ENCODE measurements at regions not wholly inside any gene's neighbourhood (a gene's known extent, or its start where the extent isn't known, plus 50 kb on each side); places are given as distances from the start of the nearest gene placed in this dataset.
"Not testable (repeated sequence)": the region's sequence is repeated elsewhere in the genome, so short reads cannot be mapped to it uniquely, and the experiment has no call there.

DNA sequence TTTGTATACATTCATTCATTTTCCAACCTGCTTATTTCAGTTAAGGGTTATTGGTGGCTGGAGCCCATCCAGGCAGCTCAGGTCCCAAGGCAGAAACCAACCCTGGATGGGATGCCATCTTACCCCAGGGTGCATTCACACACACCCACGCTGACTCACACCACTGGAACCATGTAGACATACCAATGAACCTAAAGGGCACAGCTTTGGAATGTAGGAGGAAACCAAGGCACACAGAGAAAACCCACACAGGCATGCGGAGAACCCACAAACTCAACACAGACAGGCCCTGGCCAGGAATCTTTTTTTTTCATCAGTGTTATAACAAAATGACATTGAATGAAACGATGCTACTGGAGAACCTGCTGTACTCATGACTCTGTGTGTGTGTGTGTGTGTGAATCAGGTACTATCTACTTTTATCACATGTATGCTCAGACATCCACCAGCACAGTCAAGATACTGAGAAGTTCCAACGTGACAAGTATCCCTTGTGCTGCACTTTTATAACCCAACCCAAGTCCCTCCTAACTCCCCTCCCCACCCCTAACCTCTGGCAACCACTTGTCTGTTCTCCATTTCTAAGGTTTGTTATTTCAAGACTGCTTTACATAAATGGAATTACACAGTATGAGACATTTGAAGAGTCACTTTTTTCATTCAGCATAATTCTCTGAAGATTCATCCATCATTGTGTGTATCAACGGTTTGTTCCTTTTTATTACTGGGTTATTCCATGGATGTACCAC is 286.8 kb upstream of the PLD5 start:
- no peak for DNase-seq

DNA sequence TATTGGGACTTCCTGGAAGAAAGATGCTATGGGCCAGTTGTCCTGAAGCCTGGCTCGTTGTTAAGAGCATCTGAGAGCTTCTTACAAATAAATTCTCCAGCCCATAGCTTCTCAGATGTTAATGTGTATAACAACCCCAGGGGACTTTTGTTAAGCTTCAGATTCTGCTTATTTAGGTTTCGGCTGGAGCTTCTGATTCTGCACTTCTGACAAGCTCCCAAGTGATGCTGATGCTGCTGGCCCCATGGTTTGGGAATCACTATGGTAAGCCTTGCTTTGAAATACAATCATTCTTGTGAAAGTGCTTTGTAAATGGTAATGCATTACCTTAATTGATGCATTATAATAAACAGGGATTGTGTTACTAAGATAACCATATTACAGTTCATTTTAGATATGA is 281.8 kb upstream of the PLD5 start:
- no peak for DNase-seq

- not testable (repeated sequence) for DNase-seq
These were observed 280.9 kb upstream of the PLD5 start for GRCh38 chr1:242805360-242805759.

DNA sequence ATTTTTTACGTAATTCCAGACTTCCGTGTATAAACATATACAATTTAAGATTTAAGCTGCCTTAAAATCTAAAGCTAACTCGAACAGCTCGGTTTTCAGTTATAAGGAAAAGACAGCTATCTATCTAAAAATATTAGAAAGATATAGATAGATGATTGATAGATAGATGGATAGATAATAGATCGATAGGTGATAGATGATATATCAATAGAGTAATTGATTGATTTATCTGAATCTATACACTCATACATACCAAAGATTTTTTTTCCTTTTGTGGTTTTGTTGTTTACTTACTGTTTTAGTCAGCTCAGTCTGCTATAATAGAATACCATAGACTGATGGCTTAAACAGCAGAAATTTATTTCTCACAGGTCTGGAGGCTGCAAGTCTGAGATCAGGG is 278.5 kb upstream of the PLD5 start:
- no peak for DNase-seq

- DNase-seq: no peak
These were observed 276.0 kb upstream of the PLD5 start for GRCh38 chr1:242800521-242800920.

- no peak for DNase-seq
These were observed 273.4 kb upstream of the PLD5 start for GRCh38 chr1:242797856-242798255.

DNA sequence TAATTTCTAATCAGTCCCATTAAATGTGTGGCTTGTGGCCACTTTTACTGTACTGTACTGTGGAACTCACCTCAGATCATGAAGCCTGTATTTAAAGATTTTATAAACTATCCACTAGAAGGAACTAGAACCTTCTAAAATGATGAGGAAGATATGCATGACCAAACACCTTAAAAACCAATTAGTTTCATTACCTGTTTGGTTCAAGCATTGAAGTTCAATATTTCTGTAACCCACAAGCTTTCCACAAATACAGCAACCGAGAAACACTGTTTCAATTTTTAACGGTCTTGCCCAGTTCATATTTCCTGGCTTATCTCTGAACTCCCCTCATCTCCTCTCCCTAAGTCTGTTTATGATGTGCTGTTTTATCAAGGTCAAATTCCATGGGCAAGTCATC is 264.3 kb upstream of the PLD5 start:
- DNase-seq: no peak

GRCh38 chr1:242787968-242788367 is 263.5 kb upstream of the PLD5 start:
- DNase-seq: no peak

DNA sequence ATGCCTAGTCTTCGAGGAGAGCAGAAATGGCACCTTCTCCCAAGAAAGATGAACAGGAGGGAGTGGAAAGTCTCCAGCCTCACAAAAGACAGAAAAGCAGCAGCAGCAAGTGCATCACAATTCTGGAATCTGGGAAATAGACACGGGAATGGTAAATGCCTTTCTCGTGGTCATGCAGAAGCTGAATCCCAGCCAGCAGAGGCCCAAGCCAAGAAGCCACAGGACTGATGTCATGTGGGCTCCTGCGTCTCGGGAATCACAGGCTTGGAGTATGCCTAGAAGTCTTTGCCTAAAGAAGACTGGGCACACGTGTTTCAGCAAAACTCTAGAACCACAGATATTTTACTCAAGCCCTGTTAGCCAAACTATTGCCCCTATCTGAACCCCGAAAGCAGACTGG is 260.3 kb upstream of the PLD5 start:
- DNase-seq: no peak

GRCh38 chr1:242784084-242784483 is 259.6 kb upstream of the PLD5 start:
- DNase-seq: no peak

GRCh38 chr1:242774256-242774655 is 249.8 kb upstream of the PLD5 start:
- DNase-seq: no peak

GRCh38 chr1:242770366-242770765 is 245.9 kb upstream of the PLD5 start:
- DNase-seq: no peak

DNA sequence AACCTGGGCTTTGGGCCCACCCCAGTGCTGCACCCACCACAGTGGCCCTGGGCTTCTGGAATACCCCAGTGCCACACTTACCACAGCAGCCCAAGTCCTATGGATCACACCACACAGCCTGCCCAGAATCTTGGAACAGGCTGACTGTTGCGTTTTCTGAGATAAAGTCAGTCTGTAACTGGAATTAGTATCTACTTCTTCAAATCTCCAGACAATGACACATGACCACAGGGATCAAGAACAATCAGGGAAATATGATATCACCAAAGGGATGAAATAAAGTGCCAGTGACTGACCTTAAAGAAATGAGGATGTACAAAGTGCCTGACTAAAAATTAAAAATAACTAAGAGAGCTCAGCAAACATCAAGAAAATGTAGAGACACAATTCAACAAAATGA is 239.7 kb upstream of the PLD5 start:
- DNase-seq: no peak

GRCh38 chr1:242761556-242761955 is 237.1 kb upstream of the PLD5 start:
- no peak for DNase-seq

DNA sequence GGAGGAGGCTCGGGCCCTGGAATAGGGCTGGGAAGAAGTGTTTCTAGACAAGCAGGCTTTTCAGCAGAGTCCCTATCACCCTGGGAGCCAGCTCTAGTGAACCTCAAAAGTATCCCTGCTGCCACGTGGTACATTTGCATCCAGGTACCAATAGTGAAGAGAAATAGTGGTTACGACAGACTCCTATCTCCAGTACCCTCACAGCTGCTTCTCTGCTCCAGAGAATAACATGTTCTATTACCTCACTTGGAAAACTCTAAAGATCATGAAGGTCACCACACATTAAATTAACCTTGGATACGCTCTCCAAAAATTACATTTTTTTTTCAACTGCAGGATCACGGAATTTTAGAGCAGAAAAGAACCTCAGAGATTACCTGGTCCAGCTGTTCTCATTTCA is 230.4 kb upstream of the PLD5 start:
- DNase-seq: no peak

GRCh38 chr1:242754125-242754524 is 229.6 kb upstream of the PLD5 start:
- no peak for DNase-seq

DNA sequence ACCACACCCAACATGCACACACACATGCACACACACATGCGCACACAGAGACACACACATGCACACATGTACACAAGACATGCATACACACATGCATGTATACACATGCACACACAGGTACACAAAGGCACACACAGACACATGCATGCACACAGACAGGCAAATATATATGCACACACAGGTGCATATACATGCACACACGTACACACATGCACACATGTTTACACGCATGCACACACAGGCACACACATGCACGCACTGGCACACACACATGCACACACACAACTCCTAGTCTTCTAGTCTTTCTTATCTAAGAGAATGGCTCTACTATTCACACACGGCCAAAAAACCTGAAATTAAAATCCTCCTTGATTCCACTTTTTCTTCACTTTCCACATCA is 222.7 kb upstream of the PLD5 start:
- no peak for DNase-seq

- DNase-seq: no peak
These were observed 220.6 kb upstream of the PLD5 start for GRCh38 chr1:242745079-242745478.

DNA sequence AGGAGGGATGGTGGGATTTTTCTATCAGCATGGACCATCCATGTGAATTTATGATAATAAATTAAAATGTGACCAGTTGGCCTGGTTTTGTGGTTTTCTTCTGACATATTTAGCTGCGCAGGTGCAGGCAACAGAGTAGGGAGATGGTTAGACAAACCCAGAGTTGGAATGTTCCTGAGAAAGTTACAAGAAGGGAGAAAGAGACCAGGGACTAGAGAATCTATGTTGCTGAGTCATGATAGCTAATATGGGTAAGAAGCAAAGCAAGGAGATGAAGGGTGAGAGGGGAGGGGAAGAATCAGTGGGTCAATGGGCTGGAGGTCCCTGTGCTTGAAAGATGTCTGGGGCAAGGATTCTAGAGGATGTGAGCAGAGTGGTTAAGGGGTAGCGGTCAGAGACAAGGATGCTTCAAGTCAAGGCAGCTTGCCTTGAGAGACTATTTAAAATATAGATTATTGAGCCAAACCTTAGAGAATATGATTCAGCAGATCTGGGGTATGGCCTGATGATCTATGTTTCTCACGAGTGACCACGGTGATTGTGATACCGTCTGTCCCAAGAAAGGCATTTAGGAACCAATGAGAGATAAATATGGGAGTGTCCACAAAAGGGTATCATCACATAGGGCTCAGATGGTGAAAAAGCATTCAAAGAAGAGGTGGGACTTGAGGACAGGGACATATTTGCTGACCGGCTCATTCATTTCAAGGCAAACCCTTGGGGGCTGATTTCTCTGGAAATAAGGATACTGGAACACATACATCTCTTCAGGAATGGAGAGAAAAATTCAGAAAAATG is 219.7 kb upstream of the PLD5 start:
- no peak for DNase-seq

DNA sequence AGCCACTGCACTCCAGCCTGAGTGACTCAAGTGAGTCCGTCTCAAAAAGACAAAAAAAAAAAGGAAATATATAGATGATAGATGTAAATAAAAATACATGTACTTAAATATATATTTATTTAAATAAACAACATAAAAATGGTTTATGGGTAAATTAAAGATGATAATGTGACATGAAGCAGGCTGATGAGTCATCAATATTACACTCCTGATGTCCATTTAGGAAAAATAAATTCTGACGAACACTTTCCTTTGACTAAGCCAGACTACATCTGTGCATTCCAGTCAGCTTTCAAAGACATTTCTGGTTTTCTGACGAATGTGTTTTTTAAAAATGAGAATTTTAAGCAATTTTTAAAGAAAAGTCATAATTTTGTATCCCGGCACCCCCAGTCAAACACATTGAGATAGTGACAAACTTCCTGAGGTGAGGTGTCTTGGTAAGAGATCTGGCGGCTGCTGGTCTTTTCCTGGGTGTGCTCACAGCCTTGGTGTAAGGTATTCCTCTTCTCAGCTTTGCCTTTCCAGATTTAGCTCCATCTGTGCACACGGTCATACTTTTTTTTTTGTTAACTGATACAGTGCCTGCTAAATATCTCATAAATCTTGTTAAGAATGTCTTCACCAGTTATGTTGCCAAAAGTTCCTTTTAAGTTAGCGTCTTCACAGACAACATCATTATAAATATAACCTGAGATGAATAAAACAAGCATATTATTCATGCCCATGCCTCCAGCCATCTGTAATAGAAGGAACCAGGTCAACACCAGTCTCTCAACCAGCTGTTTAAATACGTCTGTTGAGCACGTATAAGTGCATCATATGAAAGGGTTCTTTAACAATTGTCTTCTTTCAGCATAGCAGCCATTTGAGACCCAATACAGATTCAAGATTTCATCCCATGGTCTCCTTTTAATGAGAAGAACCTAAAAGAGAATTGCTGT is 214.5 kb upstream of the PLD5 start:
- no peak for DNase-seq

GRCh38 chr1:242736611-242737010 is 212.1 kb upstream of the PLD5 start:
- no peak for DNase-seq

DNA sequence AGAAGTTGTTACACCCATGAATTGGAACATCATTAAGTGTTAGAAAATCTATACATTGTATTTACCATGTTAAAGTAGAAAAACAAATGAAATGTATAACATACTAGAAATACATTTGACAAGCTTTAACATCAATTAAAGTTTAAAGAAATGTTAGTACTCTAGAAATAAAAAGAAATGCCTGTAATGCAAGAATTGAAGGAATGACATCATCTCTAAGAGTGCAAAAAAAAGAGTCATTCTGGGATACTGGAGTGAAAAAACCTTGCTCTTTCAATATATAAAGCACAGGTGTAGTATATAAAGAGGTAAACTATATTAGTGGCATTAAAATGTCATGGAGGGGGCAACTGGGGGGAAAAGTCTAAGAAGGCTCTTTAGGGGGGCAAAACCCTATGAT is 210.8 kb upstream of the PLD5 start:
- no peak for DNase-seq

GRCh38 chr1:242731446-242731845 is 206.9 kb upstream of the PLD5 start:
- DNase-seq: no peak

All from hippocampal formation (tissue), 2 donors.